ENCODE measurements at regions not wholly inside any gene's neighbourhood (a gene's known extent, or its start where the extent isn't known, plus 50 kb on each side); places are given as distances from the start of the nearest gene placed in this dataset.

- TF ChIP-seq CSDC2 (CRISPR knock-in tag; IDR thresholded peaks at IDR 0.05) (no peak), ARNTL (CRISPR knock-in tag; IDR thresholded peaks at IDR 0.05; ENCODE audit: borderline replicate concordance, low read depth) (no peak), CSRNP3 (CRISPR knock-in tag; IDR thresholded peaks at IDR 0.05) (0 out of 2 replicates have a peak, but pooled peaks have one; percentile 73), TCF4 (CRISPR knock-in tag; IDR thresholded peaks at IDR 0.05; ENCODE audit: borderline replicate concordance) (peak; percentile 98), OSR1 (CRISPR knock-in tag; IDR thresholded peaks at IDR 0.05) (no peak), ZFP3 (CRISPR knock-in tag; IDR thresholded peaks at IDR 0.05) (no peak)
Observed at GRCh38 chr7:20280475-20281351, 50.0 kb upstream of the ITGB8 start (continued).
